GM04504 (cell line): ENCODE measurements at regions not wholly inside any gene's neighbourhood (a gene's known extent, or its start where the extent isn't known, plus 50 kb on each side); places are given as distances from the start of the nearest gene placed in this dataset.

Experiments
- DNase-seq: peaks from one replicate; pipeline ENCODE4 v3.0.0-alpha.2; 2012; ENCODE audit warnings: low read depth

DNA sequence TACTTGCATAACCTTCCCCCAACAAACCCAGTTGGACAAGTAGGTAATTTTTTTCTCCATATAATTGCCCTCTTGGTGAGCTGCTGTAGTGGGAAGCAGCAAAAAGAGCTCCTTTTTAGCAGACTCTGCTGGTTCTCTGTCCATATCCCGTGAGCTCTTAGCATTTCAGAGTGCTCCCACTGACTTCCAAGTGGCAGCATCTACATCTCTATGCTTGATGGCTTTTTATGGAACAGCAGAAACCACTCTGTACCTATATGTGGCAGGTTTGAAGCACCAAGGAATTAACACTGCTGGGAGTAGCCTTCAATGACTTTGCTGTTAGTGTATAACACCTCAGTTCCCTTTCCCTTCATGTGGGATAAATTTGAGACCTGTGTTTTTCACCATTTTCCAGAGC lies 168.4 kb upstream of the NHS start:
- DNase-seq = no peak

GRCh38 chrX:17214962-17215361 lies 160.0 kb upstream of the NHS start:
- no peak for DNase-seq

GRCh38 chrX:17226736-17227135 lies 148.3 kb upstream of the NHS start:
- DNase-seq = no peak

DNA sequence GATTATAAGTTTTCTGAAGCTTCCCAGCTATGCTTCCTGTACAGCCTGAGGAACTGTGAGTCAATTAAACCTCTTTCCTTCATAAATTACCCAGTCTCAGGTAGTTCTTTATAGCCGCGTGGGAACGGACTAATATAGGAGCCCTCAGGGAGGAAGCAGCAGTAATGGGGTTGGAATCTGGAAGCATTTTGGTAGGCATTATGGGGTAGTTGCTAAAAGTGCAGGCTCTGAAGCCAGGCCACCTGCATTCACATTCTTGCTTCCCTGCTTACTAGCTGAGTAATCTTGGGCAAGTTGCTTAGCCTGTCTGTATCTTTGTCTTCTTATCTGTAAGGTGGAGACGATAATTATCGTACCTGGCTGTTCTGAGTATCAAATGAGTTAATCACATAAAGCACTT lies 137.9 kb upstream of the NHS start:
- DNase-seq = no peak

- peak; percentile 21 for DNase-seq
Observed at GRCh38 chrX:17242470-17242869, 132.5 kb upstream of the NHS start.

DNA sequence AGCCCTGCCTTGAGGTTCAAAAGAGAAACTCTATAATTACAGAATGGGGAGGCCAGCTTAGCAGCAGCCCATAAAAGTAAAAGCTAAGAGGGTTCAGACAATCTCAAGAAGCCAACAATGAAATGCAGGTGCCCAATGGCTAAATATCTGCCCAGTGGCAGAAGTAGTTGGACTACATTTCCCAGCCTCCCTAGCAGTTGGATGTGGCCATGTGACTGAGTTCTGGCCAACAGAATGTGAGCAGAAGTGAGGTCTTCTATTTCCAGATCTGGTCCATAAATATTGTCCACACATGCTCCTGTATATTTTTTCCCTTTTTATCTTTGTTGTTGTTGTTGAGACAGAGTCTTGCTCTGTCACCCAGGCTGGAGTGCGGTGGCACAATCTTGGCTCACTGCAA lies 127.9 kb upstream of the NHS start:
- DNase-seq = no peak

GRCh38 chrX:17262123-17262522 lies 112.9 kb upstream of the NHS start:
- no peak for DNase-seq

DNA sequence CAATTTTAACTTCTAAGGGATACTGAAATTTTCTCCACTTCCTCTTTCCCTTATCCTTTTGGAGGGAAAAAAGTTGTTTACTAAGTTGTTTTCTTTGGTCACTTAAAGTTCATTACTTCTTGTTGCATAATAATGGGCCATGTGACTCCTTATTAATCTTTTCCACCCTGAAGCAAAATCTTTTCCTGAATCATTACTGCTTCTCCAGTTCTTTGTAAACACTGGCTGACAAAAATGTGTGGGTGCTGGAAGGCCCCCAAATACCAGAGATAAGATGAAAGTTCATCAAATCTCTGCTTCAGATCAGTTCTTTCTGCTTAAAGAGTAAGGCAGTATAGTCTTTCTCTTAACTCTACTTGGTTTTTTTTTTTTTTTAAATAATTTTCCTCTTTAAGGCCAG lies 108.9 kb upstream of the NHS start:
- DNase-seq = no peak

DNA sequence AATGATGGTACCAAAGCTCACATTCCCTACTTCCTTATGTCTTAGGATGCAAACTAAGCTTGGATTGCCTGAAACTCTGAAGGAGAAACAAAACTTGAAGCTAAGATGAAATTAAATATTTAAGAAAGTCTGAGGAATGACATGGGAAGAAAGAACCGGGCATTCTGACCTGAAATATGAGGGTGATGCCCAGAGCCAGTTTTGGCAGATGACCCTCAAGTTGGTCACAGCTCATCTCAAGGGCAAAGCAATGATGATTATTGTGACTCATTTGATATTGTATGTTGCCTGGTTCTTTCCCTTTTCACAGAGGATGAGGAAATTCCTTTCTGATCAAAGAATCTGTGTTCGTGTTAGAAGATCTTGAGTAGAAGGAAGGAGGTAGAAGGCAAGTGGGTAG lies 96.0 kb upstream of the NHS start:
- DNase-seq = no peak

DNA sequence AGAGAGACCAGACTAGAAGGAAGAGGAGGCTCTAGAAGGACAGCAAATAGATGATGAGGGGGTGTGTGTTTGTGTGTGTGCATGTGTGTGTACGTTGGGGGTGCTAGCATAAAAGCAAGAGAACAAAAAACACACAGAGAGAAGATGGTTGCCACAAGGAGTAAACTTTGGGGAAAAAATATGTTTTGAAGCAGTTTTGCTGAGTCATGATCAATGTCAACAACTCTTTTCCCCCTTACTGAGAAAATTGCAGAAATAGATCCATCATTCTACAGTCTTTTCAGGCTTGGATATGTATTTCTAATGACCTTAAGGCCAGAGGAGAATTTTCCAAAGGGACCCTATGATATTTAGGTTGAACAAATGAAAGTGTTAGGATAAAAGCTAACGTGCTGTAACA lies 89.0 kb upstream of the NHS start:
- no peak for DNase-seq

DNA sequence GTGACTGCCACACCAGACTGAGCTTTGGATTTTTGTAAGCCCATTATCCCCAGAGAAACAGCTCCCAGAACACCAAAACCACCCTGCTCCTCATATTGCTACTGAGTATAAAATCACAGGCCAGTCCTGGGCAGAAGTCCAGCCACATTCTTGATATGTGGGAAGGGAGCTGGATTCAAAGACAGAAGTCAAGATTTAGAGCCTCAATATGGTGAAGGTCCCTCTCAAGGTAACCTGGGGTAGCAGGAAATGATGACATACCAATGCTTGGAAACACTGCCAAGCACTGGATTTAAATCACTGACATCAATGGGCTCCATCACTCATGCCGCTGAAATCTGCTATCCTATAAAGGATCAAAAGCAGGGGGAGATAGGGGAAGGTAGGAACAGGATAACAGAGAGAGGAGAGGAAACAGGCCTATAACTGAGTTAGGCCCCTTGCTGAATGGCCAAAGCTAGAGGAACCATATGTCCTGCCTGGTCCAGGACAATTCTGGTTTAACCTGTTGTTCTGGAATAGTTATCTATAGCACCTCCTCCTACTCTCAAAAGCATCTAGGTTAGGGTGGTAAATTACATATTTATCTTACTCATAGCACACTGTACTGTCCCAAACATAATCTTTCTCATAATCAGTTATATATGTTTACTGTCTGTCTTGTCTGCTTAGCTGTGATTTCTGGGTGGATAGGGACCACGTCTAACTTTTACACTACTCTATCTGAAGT lies 83.7 kb upstream of the NHS start:
- DNase-seq = no peak

- no peak for DNase-seq
Observed at GRCh38 chrX:17292111-17292527, 82.9 kb upstream of the NHS start.

- no peak for DNase-seq
Observed at GRCh38 chrX:17294561-17294960, 80.4 kb upstream of the NHS start.

DNA sequence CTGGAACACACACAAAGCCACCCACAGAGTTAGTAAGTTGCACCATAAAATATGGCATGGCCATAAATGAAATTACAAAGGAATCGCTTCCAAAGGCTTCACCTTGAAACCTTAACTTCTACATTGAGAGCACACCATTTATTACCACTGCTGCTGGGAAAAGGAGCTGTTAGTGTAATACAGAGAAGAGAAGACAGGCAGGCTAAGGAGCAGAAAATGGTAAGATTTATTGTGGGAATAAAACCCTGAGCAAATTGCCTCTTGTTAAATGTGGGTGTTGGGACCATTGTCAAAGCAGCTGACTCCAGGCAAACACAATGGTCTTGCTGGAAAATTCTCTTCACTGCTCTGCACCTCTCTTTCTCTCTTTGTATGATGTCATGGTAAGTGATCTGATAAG lies 79.2 kb upstream of the NHS start:
- no peak for DNase-seq

DNA sequence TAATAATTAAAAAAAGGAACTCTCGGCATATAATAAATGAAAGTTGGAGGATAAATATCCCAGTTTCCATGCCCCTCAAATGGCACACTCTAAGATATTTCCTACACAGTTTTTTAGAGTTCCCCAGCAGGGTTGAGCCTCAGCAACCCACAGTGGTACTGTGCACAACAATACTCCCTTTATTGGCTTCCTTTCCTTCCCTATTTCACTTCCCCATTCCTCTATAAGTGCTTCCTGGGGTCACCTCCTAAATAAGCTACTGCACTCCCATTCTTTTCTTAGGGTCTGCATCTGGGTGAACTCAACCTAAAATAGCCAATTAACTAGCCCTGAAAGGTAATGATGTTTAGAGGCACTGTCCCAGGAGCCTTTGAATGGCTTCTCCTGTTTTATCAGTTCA lies 76.4 kb upstream of the NHS start:
- DNase-seq = no peak

DNA sequence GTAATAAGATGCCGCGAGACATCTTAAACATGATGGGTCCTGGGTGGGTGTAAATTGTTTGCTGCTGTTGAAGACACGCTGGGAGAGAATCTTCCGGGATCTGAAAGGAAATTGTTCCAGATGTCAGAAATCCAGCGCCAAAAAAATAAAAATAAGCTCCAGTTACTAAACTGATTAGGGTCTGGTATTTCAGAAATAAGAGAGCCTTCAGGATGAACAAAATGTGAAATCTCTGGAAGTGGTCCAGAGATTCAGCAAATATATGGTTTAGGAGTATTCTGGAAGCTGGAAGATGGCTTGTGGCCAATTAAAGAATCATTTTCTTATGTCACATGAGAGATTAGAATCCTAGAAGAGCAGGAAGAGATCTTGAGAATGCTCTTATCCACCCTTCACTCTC lies 75.8 kb upstream of the NHS start:
- DNase-seq = no peak

- DNase-seq = no peak
Observed at GRCh38 chrX:17323397-17323796, 51.6 kb upstream of the NHS start.
